HG02973 (cell line): ENCODE measurements at regions not wholly inside any gene's neighbourhood (a gene's known extent, or its start where the extent isn't known, plus 50 kb on each side); places are given as distances from the start of the nearest gene placed in this dataset.

Experiments
- ATAC-seq: cut with Tn5 transposase; IDR thresholded peaks from one replicate; pipeline ENCODE4 v1.9.1; 2021; ENCODE audit warnings: moderate library complexity; ENCODE audit not compliant: unreplicated experiment

DNA sequence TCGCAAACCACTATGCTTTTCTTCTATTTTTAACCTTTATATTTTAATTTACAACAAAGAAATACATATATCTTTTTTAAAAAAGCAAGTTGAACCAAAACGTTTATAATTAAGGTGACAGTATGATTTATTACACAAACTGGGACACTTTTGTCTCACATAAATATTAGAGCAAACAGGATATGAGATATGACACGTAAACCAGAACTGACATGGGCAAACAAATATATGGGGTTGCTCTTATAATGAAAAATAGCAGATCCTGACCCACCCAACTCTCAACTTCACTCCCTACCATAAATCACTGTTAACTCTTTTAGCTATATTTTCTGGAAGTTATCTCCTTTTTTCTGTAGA lies 177.0 kb upstream of the EDNRA start:
- no peak for ATAC-seq

DNA sequence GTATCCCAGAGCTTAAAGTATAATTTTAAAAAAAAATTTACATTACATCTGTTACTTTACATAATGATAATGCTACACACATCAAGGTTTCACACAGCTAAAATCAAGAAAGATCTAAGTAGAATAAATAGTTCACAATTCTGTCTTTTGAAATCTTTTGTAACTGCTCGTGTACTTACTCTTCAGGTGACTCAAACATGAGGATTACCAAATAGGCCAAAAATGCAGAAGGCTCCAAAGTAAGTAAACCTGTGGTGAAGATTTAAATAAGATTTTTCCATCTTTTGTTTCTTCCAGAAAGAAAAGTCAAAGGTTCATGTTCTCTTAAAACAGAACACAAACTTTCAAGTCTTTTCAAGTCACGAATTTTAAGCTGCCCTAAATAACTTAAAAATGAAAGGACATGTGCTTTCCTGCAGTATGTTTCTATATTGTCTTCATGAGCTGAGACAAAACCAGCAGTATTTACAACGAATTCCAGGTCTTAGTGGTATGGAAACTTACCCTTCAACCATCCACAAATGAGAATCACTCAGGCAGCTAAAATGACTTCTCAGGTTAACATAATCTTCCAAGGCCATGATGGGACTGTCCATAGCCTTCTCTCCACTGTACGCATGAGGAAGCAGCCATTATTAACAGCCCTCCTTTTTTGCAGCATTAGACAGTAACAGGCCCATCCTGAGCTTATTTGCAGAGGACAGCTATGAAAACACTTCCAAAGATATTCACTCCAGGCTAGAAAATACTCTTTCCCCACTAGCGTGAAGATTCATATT lies 172.8 kb upstream of the EDNRA start:
- no peak for ATAC-seq

- no peak for ATAC-seq
Measured at GRCh38 chr4:147309434-147309833, 171.5 kb upstream of the EDNRA start.

GRCh38 chr4:147310312-147310711 lies 170.6 kb upstream of the EDNRA start:
- no peak for ATAC-seq

GRCh38 chr4:147311956-147312355 lies 168.9 kb upstream of the EDNRA start:
- no peak for ATAC-seq

GRCh38 chr4:147312376-147313046 lies 168.4 kb upstream of the EDNRA start:
- ATAC-seq: no peak

GRCh38 chr4:147313108-147313507 lies 167.8 kb upstream of the EDNRA start:
- no peak for ATAC-seq

- ATAC-seq: no peak
Measured at GRCh38 chr4:147318586-147318985, 162.3 kb upstream of the EDNRA start.

DNA sequence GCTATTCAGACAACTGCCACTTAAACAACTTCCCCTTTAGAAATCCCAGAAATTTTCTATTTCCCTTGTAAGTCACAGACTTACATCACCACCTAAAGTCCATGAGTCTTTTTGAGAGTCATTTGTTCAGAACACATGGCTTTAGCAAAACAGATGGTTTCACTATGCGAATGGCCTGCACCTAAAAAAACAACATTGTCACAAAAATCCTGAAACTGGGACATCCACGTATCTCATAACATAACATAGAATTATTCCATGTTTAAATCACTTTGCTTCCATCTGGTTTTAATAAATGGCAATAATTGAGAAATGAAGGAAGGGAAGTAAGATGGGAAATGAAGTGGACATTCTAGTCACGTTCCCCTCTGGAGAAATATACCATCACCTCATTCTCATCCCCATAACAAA lies 155.3 kb upstream of the EDNRA start:
- no peak for ATAC-seq

GRCh38 chr4:147326591-147326990 lies 154.3 kb upstream of the EDNRA start:
- ATAC-seq: no peak

DNA sequence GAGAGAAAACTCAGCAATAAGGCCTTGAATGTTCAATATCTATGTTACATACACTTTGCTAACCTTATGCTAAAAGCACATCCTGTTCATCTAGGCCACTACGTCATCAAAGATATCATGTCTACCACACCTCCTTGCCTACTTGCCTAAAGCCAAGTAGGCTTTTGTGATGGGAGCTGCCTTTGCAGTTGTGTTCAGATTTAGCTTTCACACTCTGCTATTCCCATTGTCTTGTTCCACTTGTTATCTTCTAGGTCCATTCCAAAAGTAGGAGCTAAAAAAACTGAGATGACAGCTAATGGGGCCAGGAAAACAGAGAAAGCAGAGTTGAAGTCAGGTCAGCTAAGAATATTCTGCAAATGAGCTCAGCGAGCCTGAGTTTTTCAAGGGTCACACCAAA lies 153.6 kb upstream of the EDNRA start:
- no peak for ATAC-seq

DNA sequence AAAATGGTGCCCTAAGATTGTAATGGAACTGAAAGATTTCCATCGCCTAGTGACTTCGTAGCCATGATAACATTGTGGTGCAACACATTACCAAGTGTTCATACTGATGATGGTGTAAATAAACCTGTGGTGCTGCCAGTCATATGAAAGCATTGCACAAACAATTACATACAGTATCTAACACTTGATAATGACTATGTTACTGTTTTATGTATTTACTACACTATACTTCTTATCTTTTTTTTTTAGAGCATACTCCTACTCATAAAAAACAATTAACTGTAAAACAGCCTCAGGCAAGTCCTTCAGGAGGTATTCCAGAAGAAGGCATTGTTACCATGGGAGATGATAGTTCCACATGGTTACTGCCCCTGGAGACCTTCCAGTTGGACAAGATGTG lies 152.7 kb upstream of the EDNRA start:
- ATAC-seq: no peak

DNA sequence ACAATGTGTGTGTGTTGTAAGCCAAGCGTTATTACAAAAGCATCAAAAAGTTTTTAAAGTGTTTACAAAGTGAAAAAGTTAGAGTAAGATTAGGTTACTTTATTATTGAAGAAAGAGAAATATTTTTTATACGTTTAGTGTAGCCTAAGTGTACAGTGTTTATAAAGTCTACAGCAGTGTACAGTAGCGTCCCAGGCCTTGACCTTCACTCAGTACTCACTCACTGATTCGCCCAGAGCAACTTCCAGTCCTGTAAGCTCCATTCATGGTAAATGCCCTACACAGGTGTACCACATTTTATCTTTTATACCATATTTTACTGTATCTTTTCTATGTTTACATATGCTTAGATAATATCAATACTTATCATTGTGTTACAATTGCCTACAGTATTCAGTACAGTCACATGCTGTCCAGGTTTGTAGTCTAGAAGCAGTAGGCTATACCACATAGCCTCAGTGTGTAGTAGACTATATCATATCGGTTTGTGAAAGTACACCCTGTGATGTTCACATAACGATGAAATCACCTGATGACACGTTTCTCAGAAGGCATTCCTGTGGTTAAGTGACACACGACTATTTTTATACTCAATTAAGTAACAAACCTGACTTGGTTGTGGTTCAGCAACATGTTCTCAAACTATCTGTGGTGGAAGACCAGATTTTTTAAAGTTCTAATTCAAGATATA lies 152.0 kb upstream of the EDNRA start:
- ATAC-seq: no peak

DNA sequence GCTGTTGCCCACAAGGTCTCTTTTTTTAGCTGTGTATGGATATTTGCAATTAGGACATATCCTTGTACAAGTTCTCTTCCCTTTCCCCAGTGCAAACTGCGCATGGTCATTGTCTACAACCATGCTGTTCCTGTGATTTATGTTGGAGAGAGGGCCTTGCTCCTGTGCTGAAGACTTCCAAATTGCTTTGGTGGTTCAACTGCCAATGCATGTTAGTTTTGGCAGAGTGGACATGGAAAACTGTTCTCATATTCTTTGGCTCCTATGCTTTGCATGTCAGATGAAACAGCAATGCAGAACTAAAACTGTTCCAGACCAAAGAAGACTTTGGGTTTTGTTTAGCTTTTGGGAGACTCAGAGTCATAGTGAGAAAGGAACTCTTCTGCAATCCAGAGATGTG lies 148.8 kb upstream of the EDNRA start:
- ATAC-seq: no peak

DNA sequence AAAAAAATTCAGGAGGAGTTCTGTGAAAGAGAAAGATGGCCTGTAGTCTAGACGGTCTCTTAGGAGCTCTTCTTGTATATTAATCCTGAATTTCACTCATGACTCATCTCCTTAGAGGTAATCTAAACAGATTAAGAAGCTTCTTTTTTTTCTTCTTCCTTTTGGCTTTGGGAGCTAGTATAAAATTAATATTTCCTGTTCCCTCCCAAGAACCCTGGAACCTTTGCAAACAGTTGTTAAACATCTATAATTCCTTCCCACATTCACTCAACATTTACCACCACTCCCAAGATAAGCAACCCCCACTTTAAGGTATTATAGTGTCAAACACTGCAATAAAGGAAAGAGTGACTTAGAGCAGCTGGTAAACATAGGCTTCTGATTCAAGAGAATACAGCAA lies 146.4 kb upstream of the EDNRA start:
- ATAC-seq: no peak

DNA sequence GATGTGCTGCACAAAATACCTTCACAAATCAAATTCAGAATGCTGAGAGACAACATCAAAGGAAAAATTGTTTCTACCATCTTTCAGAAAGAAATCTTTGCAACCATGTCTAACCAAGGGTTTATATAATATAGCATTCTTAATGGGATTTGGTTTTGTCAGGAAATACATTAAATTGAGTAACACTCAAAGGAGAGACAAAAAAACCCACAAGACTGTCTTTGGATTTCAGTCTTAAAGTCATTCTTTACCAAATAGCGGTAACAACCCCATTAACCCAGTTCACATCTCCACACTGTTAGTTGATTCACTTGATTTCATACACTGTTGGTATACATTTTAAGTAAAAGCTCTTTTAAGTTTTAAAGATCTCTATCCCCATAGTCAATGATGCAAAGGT lies 145.7 kb upstream of the EDNRA start:
- ATAC-seq: no peak

DNA sequence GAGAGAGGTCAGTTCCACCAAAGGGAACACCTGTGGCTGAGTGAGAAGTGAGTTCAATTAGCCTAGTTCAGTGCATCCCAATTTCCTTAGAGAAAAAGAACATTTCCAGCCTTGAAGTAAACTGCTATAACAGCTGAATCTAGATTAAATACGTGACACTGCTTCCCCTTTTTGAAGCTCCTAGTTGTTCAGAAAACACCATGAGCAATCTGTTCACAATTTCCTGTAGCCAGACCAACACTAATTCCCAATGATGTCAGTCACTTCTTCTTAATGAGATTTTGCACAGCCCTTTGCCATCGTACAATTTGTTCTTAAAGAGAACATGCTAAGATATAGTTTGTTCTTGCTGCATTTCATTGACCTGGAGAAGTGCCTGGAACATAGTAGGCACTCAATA lies 144.6 kb upstream of the EDNRA start:
- no peak for ATAC-seq

- ATAC-seq: no peak
Measured at GRCh38 chr4:147339100-147339499, 141.8 kb upstream of the EDNRA start.

GRCh38 chr4:147340111-147340510 lies 140.8 kb upstream of the EDNRA start:
- ATAC-seq: no peak

- no peak for ATAC-seq
Measured at GRCh38 chr4:147340591-147341120, 140.2 kb upstream of the EDNRA start.

DNA sequence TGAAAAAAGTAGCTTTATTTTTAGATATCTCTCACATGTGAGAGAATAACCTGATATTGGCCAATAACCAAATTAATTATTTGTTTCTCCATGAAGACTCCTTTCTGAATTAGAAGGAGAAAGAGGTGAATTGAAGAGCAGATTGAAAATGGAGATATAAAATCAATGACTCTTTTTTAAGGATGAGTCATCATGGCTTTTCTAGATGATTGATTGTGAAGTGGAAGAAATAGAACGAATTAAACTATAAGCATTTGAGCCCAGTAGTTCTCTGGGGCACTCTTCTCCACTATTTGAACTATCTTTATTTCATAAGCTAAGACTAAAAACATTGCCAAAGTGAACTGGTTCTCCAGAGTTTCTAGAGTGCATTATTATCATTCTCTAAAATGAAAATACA lies 137.2 kb upstream of the EDNRA start:
- no peak for ATAC-seq

DNA sequence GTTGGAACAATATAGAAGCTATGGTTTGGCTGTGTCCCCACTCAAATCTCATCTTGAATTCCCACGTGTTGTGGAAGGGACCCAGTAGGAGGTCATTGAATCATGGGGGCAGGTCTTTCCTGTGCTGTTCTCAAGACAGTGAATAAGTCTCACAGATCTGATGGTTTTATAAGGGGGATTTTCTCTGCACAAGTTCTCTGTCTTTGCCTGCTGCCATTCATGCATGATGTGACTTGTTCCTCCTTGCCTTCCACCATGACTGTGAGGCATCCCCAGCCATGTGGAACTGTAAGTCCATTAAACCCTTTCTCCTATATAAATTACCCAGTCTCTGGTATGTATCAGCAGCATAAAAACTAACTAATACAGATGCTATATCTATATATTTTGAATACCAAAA lies 135.2 kb upstream of the EDNRA start:
- no peak for ATAC-seq
